Ovary (tissue), 3 donors: ENCODE measurements at regions not wholly inside any gene's neighbourhood (a gene's known extent, or its start where the extent isn't known, plus 50 kb on each side); places are given as distances from the start of the nearest gene placed in this dataset.

Experiments
- EP300 ChIP-seq: sonication (generic); formaldehyde crosslinking; IDR thresholded peaks from one replicate; pipeline ENCODE4 v1.6.1; 2017; ENCODE audit warnings: antibody characterized with exemption
- POLR2A ChIP-seq: fragments of 450-650 bp; IDR thresholded peaks from one replicate; pipeline ENCODE4 v1.6.1; 2017; ENCODE audit warnings: antibody characterized with exemption, mild to moderate bottlenecking, moderate library complexity
- TF ChIP-seq, protein P1 (sequence below), 3 donors: fragments of 450-650 bp in 2 of 3; fragments of 200-600 bp in 1 of 3; IDR thresholded peaks; one replicate each; pipeline versions ENCODE4 v1.5.1 to v1.8.0; 2016 to 2022; ENCODE audit warnings: antibody characterized with exemption in 3 of 3, mild to moderate bottlenecking in 1 of 3
- donor health status: DM: no; HTN: no; CAD: no.

DNA sequence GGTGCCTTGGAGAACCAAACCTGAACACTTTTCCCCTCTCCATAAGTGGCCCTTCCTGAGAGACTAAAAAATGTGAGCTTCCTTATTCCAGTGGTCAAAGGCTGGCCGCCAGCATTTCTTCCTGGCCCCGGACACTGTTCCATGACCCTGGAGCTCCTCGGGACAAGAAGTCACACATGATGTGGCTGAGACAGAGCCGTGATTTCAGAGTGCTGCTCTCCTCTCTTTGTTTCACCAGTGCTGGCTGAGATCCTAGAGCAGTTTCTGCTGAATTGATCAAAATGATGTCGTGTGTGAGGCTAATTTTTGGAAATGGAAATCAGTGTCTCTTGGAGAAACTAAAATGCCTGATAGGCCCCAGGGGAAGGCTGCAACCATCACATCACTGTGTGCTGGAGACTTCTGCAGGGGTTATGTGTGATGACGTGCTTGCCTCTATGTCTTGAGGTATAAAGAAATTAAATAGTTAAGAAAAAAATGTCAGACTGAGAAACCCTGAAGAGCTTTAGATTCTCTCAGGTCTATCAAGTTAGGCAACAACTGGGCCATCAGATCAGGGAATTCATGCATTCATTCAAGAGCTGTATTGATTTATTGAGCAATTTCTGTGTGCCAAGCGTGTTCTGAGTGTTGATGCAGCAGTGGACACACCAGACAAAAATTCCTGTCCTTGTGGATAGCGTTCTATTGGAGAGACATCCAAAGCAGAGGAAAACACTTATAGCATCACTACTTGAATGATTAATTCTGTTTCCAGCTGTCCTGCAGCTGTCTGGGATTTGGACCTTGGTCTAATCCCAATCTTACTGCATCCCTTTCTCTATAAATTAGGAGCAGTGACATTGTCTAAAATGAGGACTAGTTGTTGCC is 72.7 kb upstream of the CCN6 start:
- TF ChIP-seq POLR2A = no peak
- TF ChIP-seq, protein P1, sequence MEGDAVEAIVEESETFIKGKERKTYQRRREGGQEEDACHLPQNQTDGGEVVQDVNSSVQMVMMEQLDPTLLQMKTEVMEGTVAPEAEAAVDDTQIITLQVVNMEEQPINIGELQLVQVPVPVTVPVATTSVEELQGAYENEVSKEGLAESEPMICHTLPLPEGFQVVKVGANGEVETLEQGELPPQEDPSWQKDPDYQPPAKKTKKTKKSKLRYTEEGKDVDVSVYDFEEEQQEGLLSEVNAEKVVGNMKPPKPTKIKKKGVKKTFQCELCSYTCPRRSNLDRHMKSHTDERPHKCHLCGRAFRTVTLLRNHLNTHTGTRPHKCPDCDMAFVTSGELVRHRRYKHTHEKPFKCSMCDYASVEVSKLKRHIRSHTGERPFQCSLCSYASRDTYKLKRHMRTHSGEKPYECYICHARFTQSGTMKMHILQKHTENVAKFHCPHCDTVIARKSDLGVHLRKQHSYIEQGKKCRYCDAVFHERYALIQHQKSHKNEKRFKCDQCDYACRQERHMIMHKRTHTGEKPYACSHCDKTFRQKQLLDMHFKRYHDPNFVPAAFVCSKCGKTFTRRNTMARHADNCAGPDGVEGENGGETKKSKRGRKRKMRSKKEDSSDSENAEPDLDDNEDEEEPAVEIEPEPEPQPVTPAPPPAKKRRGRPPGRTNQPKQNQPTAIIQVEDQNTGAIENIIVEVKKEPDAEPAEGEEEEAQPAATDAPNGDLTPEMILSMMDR (IDR thresholded peaks at IDR 0.05) = no peak
- TF ChIP-seq EP300 = no peak
